Body of pancreas (tissue), 4 donors: ENCODE measurements at regions not wholly inside any gene's neighbourhood (a gene's known extent, or its start where the extent isn't known, plus 50 kb on each side); places are given as distances from the start of the nearest gene placed in this dataset.

Source experiments
- POLR2A ChIP-seq, 3 donors: fragments of 450-650 bp; IDR thresholded peaks; one replicate each; pipeline ENCODE4 v1.6.1; 2016; ENCODE audit warnings: antibody characterized with exemption in 3 of 3, mild to moderate bottlenecking in 2 of 3
- TF ChIP-seq, protein P1 (sequence below), 7 experiments: fragments of 450-650 bp in 4 of 7; fragments of 200-600 bp in 3 of 7; sonication (generic) in 3 of 7; IDR thresholded peaks; one replicate each; pipeline ENCODE4 v1.5.1; 2016 to 2019; ENCODE audit warnings: antibody characterized with exemption in 7 of 7

DNA sequence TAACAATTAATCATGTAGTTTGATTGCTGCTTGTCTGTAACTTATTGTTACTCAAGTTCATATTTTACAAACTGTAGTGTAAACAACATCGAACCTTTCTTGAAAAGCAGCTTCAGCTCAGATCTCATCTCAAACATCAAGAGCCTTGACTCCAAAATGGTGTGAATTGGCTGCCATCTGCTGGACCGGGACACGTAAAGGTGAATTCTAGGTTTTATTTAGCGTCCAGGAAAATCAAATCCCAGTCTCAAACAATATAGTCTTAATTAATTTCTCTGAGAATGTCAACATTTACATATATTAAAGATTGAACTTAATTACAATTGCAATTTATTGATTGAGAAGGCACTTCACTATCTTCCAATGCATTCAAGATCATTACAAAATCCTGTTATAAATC is 453.0 kb downstream of the GALR1 start:
- TF ChIP-seq, protein P1, sequence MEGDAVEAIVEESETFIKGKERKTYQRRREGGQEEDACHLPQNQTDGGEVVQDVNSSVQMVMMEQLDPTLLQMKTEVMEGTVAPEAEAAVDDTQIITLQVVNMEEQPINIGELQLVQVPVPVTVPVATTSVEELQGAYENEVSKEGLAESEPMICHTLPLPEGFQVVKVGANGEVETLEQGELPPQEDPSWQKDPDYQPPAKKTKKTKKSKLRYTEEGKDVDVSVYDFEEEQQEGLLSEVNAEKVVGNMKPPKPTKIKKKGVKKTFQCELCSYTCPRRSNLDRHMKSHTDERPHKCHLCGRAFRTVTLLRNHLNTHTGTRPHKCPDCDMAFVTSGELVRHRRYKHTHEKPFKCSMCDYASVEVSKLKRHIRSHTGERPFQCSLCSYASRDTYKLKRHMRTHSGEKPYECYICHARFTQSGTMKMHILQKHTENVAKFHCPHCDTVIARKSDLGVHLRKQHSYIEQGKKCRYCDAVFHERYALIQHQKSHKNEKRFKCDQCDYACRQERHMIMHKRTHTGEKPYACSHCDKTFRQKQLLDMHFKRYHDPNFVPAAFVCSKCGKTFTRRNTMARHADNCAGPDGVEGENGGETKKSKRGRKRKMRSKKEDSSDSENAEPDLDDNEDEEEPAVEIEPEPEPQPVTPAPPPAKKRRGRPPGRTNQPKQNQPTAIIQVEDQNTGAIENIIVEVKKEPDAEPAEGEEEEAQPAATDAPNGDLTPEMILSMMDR (IDR thresholded peaks at IDR 0.05) = peak in 4 of 7 experiments; percentile 17 to 27 (median 22)
- TF ChIP-seq POLR2A (IDR thresholded peaks at IDR 0.05) = no peak
